Keratinocyte (primary cell): ENCODE measurements at regions not wholly inside any gene's neighbourhood (a gene's known extent, or its start where the extent isn't known, plus 50 kb on each side); places are given as distances from the start of the nearest gene placed in this dataset.

Experiments
- DNase-seq: peaks from one replicate; pipeline ENCODE4 v3.0.0-alpha.2; 2011; ENCODE audit warnings: low read depth, missing footprints, low spot score
- FAIRE-seq: peaks from 2 replicates; lab custom pipeline; 2011; peaks lifted over from hg19 to GRCh38; lab: Jason Lieb, UNC
- H2AFZ ChIP-seq: 2 replicates; pipeline ENCODE4 v1.6.0; 2012; ENCODE audit warnings: low read length, control low read depth, inconsistent platforms; ENCODE audit not compliant: control insufficient read depth
- H3K27ac ChIP-seq: 2 replicates; pipeline ENCODE4 v1.5.1; 2011; ENCODE audit warnings: low read length; ENCODE audit not compliant: control insufficient read depth, insufficient read depth
- H3K27me3 ChIP-seq: 3 replicates; pipeline ENCODE4 v1.6.0; 2011; ENCODE audit warnings: low read length; ENCODE audit not compliant: control insufficient read depth, insufficient read depth; ENCODE audit errors: extremely low read depth
- H3K36me3 ChIP-seq, 2 experiments: 2 replicates in 1 of 2; 3 replicates in 1 of 2; pipeline ENCODE4 v1.5.1; 2011; ENCODE audit warnings: low read length in 2 of 2, mild to moderate bottlenecking in 1 of 2; ENCODE audit not compliant: control insufficient read depth in 2 of 2, insufficient read depth in 2 of 2; ENCODE audit errors: extremely low read depth in 1 of 2
- H3K4me1 ChIP-seq: 3 replicates; pipeline ENCODE4 v1.5.1; 2011; ENCODE audit warnings: low read length; ENCODE audit not compliant: control insufficient read depth, insufficient read depth; ENCODE audit errors: extremely low read depth
- H3K4me2 ChIP-seq: 3 replicates; pipeline ENCODE4 v1.6.0; 2011; ENCODE audit warnings: low read depth, low read length; ENCODE audit not compliant: control insufficient read depth, insufficient read depth; ENCODE audit errors: extremely low read depth
- H3K4me3 ChIP-seq, 3 experiments: fragments of 200-600 bp in 1 of 3; sonication (generic) in 1 of 3; 2 replicates in 2 of 3; 3 replicates in 1 of 3; pipeline ENCODE4 v1.5.1; 2011 to 2016; ENCODE audit warnings: low read length in 3 of 3, mild to moderate bottlenecking in 3 of 3, control low read depth in 2 of 3, inconsistent platforms in 1 of 3, low read depth in 1 of 3, mixed read lengths in 1 of 3, mixed run types in 1 of 3, moderate library complexity in 1 of 3; ENCODE audit not compliant: control insufficient read depth in 2 of 3, insufficient read depth in 2 of 3; ENCODE audit errors: extremely low read depth in 1 of 3
- H3K79me2 ChIP-seq: 2 replicates; pipeline ENCODE4 v1.6.0; 2012; ENCODE audit warnings: low read length; ENCODE audit not compliant: control insufficient read depth, insufficient read depth
- H3K9ac ChIP-seq: 3 replicates; pipeline ENCODE4 v1.6.0; 2011; ENCODE audit warnings: low read length; ENCODE audit not compliant: control insufficient read depth, insufficient read depth; ENCODE audit errors: extremely low read depth
- H3K9me1 ChIP-seq: 3 replicates; pipeline ENCODE4 v1.6.0; 2011; ENCODE audit warnings: low read length; ENCODE audit not compliant: control insufficient read depth, insufficient read depth; ENCODE audit errors: extremely low read depth
- H3K9me3 ChIP-seq: 2 replicates; pipeline ENCODE4 v1.5.1; 2012; ENCODE audit warnings: low read depth, low read length; ENCODE audit not compliant: control insufficient read depth
- H4K20me1 ChIP-seq: 3 replicates; pipeline ENCODE4 v1.6.0; 2011; ENCODE audit warnings: low read length; ENCODE audit not compliant: control insufficient read depth, insufficient read depth; ENCODE audit errors: extremely low read depth
- CTCF ChIP-seq, 3 experiments: IDR thresholded peaks in 1 of 3; conservative IDR thresholded peaks in 1 of 3; optimal IDR thresholded peaks in 1 of 3; 2 replicates in 2 of 3; 3 replicates in 1 of 3; pipeline versions ENCODE3 to v1.5.1; 2011; ENCODE audit warnings: low read length in 3 of 3, mild to moderate bottlenecking in 3 of 3, moderate library complexity in 2 of 3, control low read depth in 1 of 3, inconsistent platforms in 1 of 3; ENCODE audit not compliant: insufficient read depth in 2 of 3; ENCODE audit errors: extremely low read depth in 1 of 3
- EZH2 ChIP-seq: IDR thresholded peaks from one replicate; pipeline ENCODE4 v1.6.1; 2012; ENCODE audit warnings: inconsistent platforms, mild to moderate bottlenecking, low read length, moderate library complexity
- dilution Hi-C: fragments of 300-500 bp; cut with MboI; formaldehyde crosslinking; loops from one replicate; pipeline ENCODE4 v1.7.0; 2020; ENCODE audit warnings: low sequenced_read_pairs; ENCODE audit not compliant: extremely low pct_ligation_motif_present

- Histone ChIP-seq H3K4me2 (no peak overlapping the region), H3K9ac (no peak overlapping the region), H3K27me3 (peaks cover 12% of the 10 kb centered on the region), H3K79me2 (no peaks in the 10 kb centered on the region), H3K9me1 (no peaks in the 10 kb centered on the region), H3K4me1 (peaks cover 3% of the 10 kb centered on the region), H3K27ac (no peak overlapping the region), H3K36me3 (no peaks in the 10 kb centered on the region), H3K4me3 (no peak overlapping the region), H2AFZ (no peak overlapping the region), H4K20me1 (no peaks in the 10 kb centered on the region), H3K9me3 (no peaks in the 10 kb centered on the region)
- no peak for DNase-seq
- dilution Hi-C loops = no loop called here
- TF ChIP-seq EZH2 = no peak
- no peak for TF ChIP-seq CTCF (optimal IDR thresholded peaks at IDR 0.05 in 1 of 3, IDR thresholded peaks at IDR 0.05 in 1 of 3, conservative IDR thresholded peaks at IDR 0.05 in 1 of 3; ENCODE audit: extremely low read depth in 1 of 3, insufficient read depth in 2 of 3, low read length in 3 of 3)
- peak; percentile 44 for FAIRE-seq
Observed at GRCh38 chr4:79528241-79528706, 120.2 kb upstream of the GK2 start.

- no peak for TF ChIP-seq CTCF (optimal IDR thresholded peaks at IDR 0.05 in 1 of 3, IDR thresholded peaks at IDR 0.05 in 1 of 3, conservative IDR thresholded peaks at IDR 0.05 in 1 of 3; ENCODE audit: extremely low read depth in 1 of 3, insufficient read depth in 2 of 3, low read length in 3 of 3)
- no peak for TF ChIP-seq EZH2
- no peak overlapping the region for H2AFZ ChIP-seq
- H3K9me1 ChIP-seq = no peaks in the 10 kb centered on the region
- peaks cover 12% of the 10 kb centered on the region for H3K27me3 ChIP-seq
- no peak overlapping the region for H3K4me2 ChIP-seq
- no peaks in the 10 kb centered on the region for H3K79me2 ChIP-seq
- H3K4me3 ChIP-seq = no peak overlapping the region
- H3K4me1 ChIP-seq = peaks cover 3% of the 10 kb centered on the region
- no peaks in the 10 kb centered on the region for H4K20me1 ChIP-seq
- H3K9ac ChIP-seq = no peak overlapping the region
- H3K36me3 ChIP-seq = no peaks in the 10 kb centered on the region
- H3K9me3 ChIP-seq = no peaks in the 10 kb centered on the region
- dilution Hi-C loops = no loop called here
- no peak for FAIRE-seq
- H3K27ac ChIP-seq = no peak overlapping the region
- no peak for DNase-seq
Observed at GRCh38 chr4:79526641-79527565, 118.9 kb upstream of the GK2 start.
